PFSK-1 (cell line): ENCODE measurements at regions not wholly inside any gene's neighbourhood (a gene's known extent, or its start where the extent isn't known, plus 50 kb on each side); places are given as distances from the start of the nearest gene placed in this dataset.

Source experiments
- FOXP2 ChIP-seq: optimal IDR thresholded peaks from 2 replicates; pipeline ENCODE3; 2011; ENCODE audit warnings: borderline replicate concordance, control low read depth, inconsistent platforms; ENCODE audit not compliant: insufficient read depth; ENCODE audit errors: extremely low read length, extremely low read depth
- POLR2AphosphoS5 ChIP-seq: IDR thresholded peaks from 2 replicates; pipeline ENCODE4 v1.6.1; 2012; ENCODE audit warnings: low read depth, mild to moderate bottlenecking, control low read depth, low read length, moderate library complexity
- SIN3A ChIP-seq: IDR thresholded peaks from 2 replicates; pipeline ENCODE4 v1.6.1; 2012; ENCODE audit warnings: mild to moderate bottlenecking, low read length, moderate library complexity, borderline replicate concordance; ENCODE audit not compliant: insufficient read depth
- TAF1 ChIP-seq: IDR thresholded peaks from 2 replicates; pipeline ENCODE4 v1.6.1; 2012; ENCODE audit warnings: low read length, control low read depth, borderline replicate concordance; ENCODE audit not compliant: insufficient read depth

GRCh38 chr5:26568316-26568715 is 470.1 kb downstream of the CDH9 start:
- TF ChIP-seq SIN3A (no peak), POLR2AphosphoS5 (no peak), TAF1 (no peak), FOXP2 (no peak)
